HFFc6 (cell line): ENCODE measurements at regions not wholly inside any gene's neighbourhood (a gene's known extent, or its start where the extent isn't known, plus 50 kb on each side); places are given as distances from the start of the nearest gene placed in this dataset.
"Not testable (repeated sequence)": the region's sequence is repeated elsewhere in the genome, so short reads cannot be mapped to it uniquely, and the experiment has no call there.

Experiments
- DNase-seq: peaks from one replicate; pipeline ENCODE4 v3.0.0-alpha.2; 2018
- H3K27ac Mint-ChIP-seq: 2 replicates; pipeline ENCODE4 v1.8.0; 2020; ENCODE audit warnings: mild to moderate bottlenecking, mixed read lengths
- H3K27me3 Mint-ChIP-seq: 2 replicates; pipeline ENCODE4 v1.8.0; 2021; ENCODE audit warnings: mild to moderate bottlenecking, moderate library complexity, mixed read lengths; ENCODE audit not compliant: insufficient read depth
- H3K36me3 Mint-ChIP-seq: 2 replicates; pipeline ENCODE4 v1.8.0; 2021; ENCODE audit warnings: low read depth, mixed read lengths
- H3K4me1 Mint-ChIP-seq: 2 replicates; pipeline ENCODE4 v1.8.0; 2020; ENCODE audit warnings: low read depth, mixed read lengths
- H3K4me3 Mint-ChIP-seq: 2 replicates; pipeline ENCODE4 v1.8.0; 2020; ENCODE audit warnings: mild to moderate bottlenecking, moderate library complexity, mixed read lengths
- H3K9me3 Mint-ChIP-seq: 2 replicates; pipeline ENCODE4 v1.8.0; 2020; ENCODE audit warnings: mild to moderate bottlenecking, mixed read lengths
- TF ChIP-seq, protein P1 (sequence below): fragments of 200-600 bp; sonication (generic); IDR thresholded peaks from 2 replicates; pipeline ENCODE4 v1.5.0; 2021; ENCODE audit warnings: antibody characterized with exemption, mild to moderate bottlenecking

DNA sequence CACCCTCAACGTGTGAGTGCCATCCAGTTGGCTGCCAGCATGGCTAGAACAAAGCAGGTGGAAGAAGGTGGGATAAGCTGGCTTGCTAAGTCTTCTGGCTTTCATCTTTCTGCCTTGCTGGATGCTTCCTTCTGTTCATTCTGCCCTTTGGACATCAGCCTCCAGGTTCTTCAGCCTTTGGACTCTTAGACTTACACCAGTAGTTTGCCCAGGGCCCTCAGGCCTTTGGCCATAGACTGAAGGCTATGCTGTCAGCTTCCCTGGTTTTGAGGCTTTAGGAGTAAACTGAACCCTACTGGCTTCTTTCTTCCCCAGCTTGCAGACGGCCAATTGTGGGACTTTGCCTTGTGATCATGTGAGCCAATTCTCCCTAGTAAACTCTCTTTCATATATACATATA lies 155.0 kb upstream of the SERTAD2 start:
- no peak for DNase-seq
- Mint-ChIP-seq H3K9me3 (no peaks in the 10 kb centered on the region), H3K36me3 (peaks cover 9% of the 10 kb centered on the region; the same call in 1 of the 2 replicates), H3K27ac (peak overlapping the region; percentile 90), H3K4me1 (peaks cover 54% of the 10 kb centered on the region), H3K27me3 (0 out of 2 replicates have a peak, but pooled peaks cover 1% of the 10 kb centered on the region), H3K4me3 (no peak overlapping the region)
- TF ChIP-seq, protein P1, sequence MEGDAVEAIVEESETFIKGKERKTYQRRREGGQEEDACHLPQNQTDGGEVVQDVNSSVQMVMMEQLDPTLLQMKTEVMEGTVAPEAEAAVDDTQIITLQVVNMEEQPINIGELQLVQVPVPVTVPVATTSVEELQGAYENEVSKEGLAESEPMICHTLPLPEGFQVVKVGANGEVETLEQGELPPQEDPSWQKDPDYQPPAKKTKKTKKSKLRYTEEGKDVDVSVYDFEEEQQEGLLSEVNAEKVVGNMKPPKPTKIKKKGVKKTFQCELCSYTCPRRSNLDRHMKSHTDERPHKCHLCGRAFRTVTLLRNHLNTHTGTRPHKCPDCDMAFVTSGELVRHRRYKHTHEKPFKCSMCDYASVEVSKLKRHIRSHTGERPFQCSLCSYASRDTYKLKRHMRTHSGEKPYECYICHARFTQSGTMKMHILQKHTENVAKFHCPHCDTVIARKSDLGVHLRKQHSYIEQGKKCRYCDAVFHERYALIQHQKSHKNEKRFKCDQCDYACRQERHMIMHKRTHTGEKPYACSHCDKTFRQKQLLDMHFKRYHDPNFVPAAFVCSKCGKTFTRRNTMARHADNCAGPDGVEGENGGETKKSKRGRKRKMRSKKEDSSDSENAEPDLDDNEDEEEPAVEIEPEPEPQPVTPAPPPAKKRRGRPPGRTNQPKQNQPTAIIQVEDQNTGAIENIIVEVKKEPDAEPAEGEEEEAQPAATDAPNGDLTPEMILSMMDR, result no peak

DNA sequence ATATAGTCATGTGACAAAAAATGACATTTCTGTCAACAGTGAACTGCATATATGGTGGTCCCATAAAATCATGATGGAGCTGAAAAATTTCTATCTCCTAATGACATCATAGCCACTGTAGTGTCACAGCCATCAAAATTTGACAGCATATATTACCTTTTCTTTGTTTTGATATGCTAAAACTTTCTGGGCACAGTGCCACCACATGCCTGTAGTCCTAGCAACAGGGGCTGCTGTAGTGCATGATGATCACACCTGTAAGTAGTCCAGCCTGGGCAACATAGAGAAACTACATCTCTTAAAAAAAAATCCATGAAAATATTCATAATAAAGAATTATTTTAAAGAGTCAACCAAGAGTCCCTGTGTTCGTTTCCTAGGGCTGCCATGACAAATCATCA lies 155.5 kb upstream of the SERTAD2 start:
- TF ChIP-seq, protein P1, result no peak
- H3K27ac Mint-ChIP-seq, result no peak overlapping the region
- 0 out of 2 replicates have a peak, but pooled peaks cover 1% of the 10 kb centered on the region for H3K27me3 Mint-ChIP-seq

DNA sequence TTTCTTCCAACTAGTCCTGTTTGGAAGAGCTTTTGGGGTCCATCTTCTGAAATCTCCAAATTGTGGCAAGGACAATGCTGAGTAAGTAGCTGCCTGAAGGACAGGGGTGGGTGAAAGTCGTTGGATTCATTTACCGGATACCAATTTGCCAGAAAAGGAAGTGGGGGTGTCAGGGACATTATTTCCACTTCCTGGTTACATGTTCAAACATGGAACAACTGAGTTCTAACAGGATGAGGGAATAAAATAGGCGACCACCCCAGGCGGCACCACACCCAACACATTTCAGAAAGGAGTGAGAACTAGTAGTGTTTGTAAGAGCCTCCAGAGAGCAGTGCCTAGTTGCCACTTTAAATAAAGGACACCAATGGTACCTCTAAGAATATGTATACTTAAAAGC lies 158.6 kb upstream of the SERTAD2 start:
- no peak for DNase-seq
- H3K36me3 Mint-ChIP-seq, result peaks cover 5% of the 10 kb centered on the region; the same call in 1 of the 2 replicates
- H3K9me3 Mint-ChIP-seq, result no peaks in the 10 kb centered on the region
- no peak overlapping the region for H3K4me3 Mint-ChIP-seq
- no peak overlapping the region for H3K27ac Mint-ChIP-seq
- peaks cover 24% of the 10 kb centered on the region for H3K4me1 Mint-ChIP-seq
- H3K27me3 Mint-ChIP-seq, result peaks cover 1% of the 10 kb centered on the region; the same call in 1 of the 2 replicates
- TF ChIP-seq, protein P1, result no peak

More for the DNA sequence above, 155.5 kb upstream of the SERTAD2 start:
- Mint-ChIP-seq H3K36me3 (peaks cover 9% of the 10 kb centered on the region; the same call in 1 of the 2 replicates), H3K4me3 (no peak overlapping the region), H3K4me1 (peaks cover 54% of the 10 kb centered on the region), H3K9me3 (no peaks in the 10 kb centered on the region)
- no peak for DNase-seq

DNA sequence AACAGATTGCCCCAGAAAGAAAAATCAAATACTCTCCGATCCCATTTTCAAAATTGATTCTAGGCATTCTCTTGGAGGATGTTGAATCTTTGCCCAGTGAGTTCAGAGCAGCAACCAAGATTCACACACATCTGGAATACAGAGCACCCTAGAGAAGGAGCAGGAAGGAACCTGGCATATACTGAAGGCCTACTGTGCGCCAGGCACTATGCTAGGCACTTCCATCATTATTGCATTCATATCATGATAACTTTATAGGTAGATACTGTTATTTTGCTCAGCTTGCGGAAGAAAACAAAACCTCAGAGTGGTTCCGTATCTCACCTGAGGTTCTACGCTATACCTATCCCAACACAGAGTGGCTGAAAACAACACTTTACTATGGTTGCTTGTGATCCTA lies 160.3 kb upstream of the SERTAD2 start:
- no peaks in the 10 kb centered on the region for H3K36me3 Mint-ChIP-seq
- peaks cover 15% of the 10 kb centered on the region for H3K4me1 Mint-ChIP-seq
- peaks cover 3% of the 10 kb centered on the region for H3K27me3 Mint-ChIP-seq
- no peak overlapping the region for H3K27ac Mint-ChIP-seq
- no peak for DNase-seq
- H3K9me3 Mint-ChIP-seq, result no peaks in the 10 kb centered on the region
- H3K4me3 Mint-ChIP-seq, result no peak overlapping the region
- TF ChIP-seq, protein P1, result no peak

DNA sequence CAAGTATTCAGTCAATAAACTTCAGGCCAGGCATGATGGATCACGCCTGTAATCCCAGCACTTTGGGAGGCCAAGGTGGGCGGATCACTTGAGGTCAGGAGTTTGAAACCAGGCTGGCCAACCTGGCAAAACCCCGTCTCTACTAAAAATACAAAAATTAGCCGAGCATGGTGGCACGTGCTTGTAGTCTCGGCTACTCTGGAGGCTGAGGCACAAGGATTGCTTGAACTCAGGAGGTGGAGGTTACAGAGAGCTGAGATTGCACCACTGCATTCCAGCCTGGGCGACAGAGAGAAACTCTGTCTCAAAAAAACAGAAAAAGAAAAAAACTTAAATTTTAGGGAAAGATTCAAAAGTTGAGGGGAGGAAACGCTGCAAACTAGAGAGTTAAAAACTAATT lies 162.8 kb upstream of the SERTAD2 start:
- peaks cover 23% of the 10 kb centered on the region for H3K4me1 Mint-ChIP-seq
- H3K27ac Mint-ChIP-seq, H3K27me3 Mint-ChIP-seq, H3K36me3 Mint-ChIP-seq, H3K4me3 Mint-ChIP-seq, DNase-seq, H3K9me3 Mint-ChIP-seq: not testable (repeated sequence)

DNA sequence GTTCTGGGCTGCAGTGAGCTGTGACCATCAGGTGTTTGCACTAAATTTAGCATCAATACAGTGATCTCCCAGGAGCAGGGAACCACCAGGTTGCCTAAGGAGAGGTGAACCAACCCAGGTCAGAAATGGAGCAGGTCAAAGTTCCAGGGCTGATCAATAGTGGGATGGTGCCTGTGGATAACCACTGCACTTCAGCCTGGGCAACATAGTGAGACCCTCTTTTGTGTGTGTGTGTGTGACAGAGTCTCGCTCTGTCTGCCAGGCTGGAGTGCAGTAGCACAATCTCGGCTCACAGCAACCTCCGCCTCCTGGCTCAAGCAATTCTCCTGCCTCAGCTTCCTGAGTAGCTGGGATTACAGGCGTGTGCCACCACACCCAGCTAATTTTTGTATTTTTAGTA lies 163.7 kb upstream of the SERTAD2 start:
- Mint-ChIP-seq H3K4me1 (peaks cover 23% of the 10 kb centered on the region), H3K9me3 (no peaks in the 10 kb centered on the region), H3K36me3 (no peaks in the 10 kb centered on the region), H3K27ac (no peak overlapping the region), H3K4me3 (no peak overlapping the region), H3K27me3 (peaks cover 1% of the 10 kb centered on the region)
- no peak for DNase-seq
- TF ChIP-seq, protein P1, result no peak
